Subcutaneous abdominal adipose tissue (tissue), 5 donors: ENCODE measurements at regions not wholly inside any gene's neighbourhood (a gene's known extent, or its start where the extent isn't known, plus 50 kb on each side); places are given as distances from the start of the nearest gene placed in this dataset.

Experiments
- H3K27ac ChIP-seq: one replicate; pipeline ENCODE4 v1.7.0; 2013; ENCODE audit warnings: low read depth, mild to moderate bottlenecking, inconsistent platforms, low read length, moderate library complexity
- H3K27me3 ChIP-seq, 5 donors: one replicate each; pipeline ENCODE4 v1.7.0; 2013; ENCODE audit warnings: low read length in 5 of 5, inconsistent platforms in 1 of 5; ENCODE audit not compliant: control insufficient read depth in 5 of 5, insufficient read depth in 4 of 5
- H3K36me3 ChIP-seq, 5 donors: one replicate each; pipeline ENCODE4 v1.7.0; 2013; ENCODE audit warnings: low read length in 5 of 5; ENCODE audit not compliant: control insufficient read depth in 5 of 5, insufficient read depth in 5 of 5
- H3K4me1 ChIP-seq, 5 donors: one replicate each; pipeline ENCODE4 v1.7.0; 2013; ENCODE audit warnings: low read length in 5 of 5, mild to moderate bottlenecking in 3 of 5, moderate library complexity in 1 of 5; ENCODE audit not compliant: control insufficient read depth in 5 of 5, insufficient read depth in 5 of 5
- H3K4me3 ChIP-seq, 5 donors: one replicate each; pipeline ENCODE4 v1.7.0; 2013; ENCODE audit warnings: low read length in 5 of 5, low read depth in 1 of 5
- H3K9ac ChIP-seq, 5 donors: one replicate each; pipeline ENCODE4 v1.7.0; 2013; ENCODE audit warnings: low read length in 5 of 5, mild to moderate bottlenecking in 4 of 5, moderate library complexity in 3 of 5
- H3K9me3 ChIP-seq, 5 donors: one replicate each; pipeline ENCODE4 v1.7.0; 2013; ENCODE audit warnings: low read length in 5 of 5; ENCODE audit not compliant: control insufficient read depth in 5 of 5
- donor health status: healthy.
- donor health status: healthy.
- donor health status: healthy.
- donor health status: healthy.
- donor health status: healthy.

DNA sequence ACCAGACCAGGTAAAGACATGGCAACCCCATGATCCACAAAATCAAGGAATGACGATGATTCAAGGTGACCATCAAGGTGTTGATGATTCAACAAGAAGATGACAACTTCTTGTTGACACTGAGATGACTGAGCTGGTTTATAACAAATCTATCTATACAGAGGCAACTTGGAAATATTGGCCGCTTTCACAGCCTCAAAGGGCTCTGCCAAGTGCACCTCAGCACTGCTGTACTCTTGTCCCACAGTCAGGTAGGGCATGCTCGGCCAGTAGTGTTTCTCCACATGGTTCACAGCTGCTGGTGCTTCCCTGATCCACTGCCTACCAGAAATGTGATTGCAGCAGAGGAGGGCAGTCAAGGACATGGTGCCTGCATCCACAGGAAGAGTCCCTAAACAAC lies 125.2 kb upstream of the SYT6 start:
- Histone ChIP-seq H3K27me3 (no peaks in the 10 kb centered on the region), H3K36me3 (no peaks in the 10 kb centered on the region), H3K27ac (no peak overlapping the region), H3K9me3 (no peaks in the 10 kb centered on the region), H3K9ac (no peak overlapping the region), H3K4me3 (no peak overlapping the region), H3K4me1 (peaks cover 0 to 3% (median 0%) of the 10 kb centered on the region in 5 donors)

DNA sequence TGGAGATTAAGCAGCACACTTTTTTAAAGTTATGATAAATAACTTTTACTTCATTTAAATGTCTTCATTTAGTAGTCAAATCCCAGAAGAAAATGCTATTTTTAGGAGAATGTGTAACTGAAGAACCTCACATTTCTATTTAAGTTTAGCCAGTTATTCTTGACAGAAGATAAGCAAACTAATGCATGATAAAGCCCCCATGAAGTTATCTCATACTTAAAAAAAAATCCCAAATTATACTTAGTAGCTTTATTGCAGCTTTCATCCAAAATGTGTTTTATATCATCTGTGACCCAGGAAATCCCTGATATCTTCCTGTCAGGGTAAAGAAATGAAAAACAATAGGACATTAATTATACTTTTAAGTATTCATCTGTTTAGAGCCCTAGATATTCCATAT lies 124.8 kb upstream of the SYT6 start:
- Histone ChIP-seq H3K27me3 (no peaks in the 10 kb centered on the region), H3K9ac (no peak overlapping the region), H3K4me1 (peaks cover 0 to 3% (median 0%) of the 10 kb centered on the region in 5 donors), H3K27ac (no peak overlapping the region), H3K36me3 (no peaks in the 10 kb centered on the region), H3K9me3 (no peaks in the 10 kb centered on the region), H3K4me3 (no peak overlapping the region)

DNA sequence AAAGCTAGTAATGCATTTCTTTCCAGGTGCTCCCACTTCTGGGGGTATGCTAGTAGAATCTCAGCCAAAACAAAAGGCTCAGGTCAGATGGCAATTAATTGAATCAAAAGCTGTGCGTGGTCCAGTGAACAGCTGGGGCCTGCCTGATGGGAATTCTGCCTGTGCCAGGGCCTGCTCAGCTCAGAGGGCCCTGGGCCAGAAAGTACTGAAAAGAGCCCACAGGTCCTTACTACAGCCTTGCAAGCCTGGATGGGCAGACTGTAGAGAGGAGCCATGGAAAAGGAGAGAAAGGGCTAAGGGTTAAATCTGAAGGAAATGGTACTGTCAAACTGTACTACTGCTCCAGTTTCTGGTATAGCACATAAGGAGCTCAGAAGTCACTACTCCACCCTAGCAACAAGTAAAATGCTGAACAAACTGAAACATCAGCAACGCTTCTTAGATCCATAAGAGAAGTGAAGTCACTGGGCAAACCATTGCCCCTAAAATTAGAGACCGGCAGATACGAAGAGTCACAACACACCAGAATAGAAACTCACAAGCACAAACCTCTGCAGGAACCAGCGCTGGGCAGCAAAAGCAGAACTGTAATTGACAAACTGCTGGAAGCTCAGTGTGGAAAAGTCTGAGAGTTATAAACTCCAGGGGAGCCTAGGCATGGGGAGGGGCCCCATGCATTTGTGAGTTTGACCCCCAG lies 121.1 kb upstream of the SYT6 start:
- Histone ChIP-seq H3K4me3 (no peak overlapping the region), H3K36me3 (no peaks in the 10 kb centered on the region), H3K27ac (no peak overlapping the region), H3K9ac (no peak overlapping the region), H3K9me3 (no peaks in the 10 kb centered on the region), H3K4me1 (peaks cover 0 to 3% (median 0%) of the 10 kb centered on the region in 5 donors), H3K27me3 (peaks cover 0 to 3% (median 0%) of the 10 kb centered on the region in 5 donors)

DNA sequence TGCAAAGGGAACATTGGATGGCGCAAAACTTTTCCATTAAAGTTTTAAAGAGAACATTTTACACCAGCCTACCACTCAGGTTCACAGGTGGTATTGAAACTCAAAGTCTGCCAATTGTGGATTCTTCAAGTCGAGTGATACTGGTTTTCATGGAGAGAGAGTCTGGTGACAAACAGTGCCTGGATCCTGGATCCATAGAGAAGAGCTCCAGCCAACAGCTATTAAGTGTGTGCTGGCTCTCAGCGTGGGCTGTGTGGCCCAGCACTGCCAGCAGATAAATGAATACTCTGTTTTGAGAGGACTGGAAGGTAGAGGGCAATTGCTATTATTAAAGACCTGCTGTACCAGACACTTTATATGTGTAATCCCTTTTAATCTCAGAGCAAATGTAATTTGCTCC lies 118.9 kb upstream of the SYT6 start:
- Histone ChIP-seq H3K36me3 (no peaks in the 10 kb centered on the region), H3K27me3 (peaks cover 0 to 3% (median 0%) of the 10 kb centered on the region in 5 donors), H3K9me3 (no peaks in the 10 kb centered on the region), H3K27ac (no peak overlapping the region), H3K9ac (no peak overlapping the region), H3K4me3 (no peak overlapping the region), H3K4me1 (peaks cover 0 to 3% (median 0%) of the 10 kb centered on the region in 5 donors)

DNA sequence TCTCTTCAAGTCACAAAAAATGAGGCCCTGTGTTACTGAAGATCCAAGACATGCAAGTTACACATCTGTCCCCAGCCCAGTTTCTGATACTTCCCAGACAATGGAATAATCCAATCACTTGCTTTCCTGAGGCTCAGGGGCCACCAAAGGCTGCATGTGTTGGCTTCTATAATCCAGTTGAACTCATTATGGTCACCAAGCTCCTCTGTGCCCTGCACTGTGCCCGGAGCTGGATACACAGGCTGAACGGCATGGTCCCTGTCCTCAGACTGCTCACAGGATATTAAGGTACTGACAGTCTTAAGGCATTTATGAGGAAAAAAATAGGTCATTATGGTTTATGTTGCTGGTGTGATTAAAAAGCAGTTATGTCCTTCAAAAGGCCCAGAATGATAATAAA lies 117.0 kb upstream of the SYT6 start:
- no peak overlapping the region for H3K27ac ChIP-seq
- H3K9me3 ChIP-seq: no peaks in the 10 kb centered on the region
- no peaks in the 10 kb centered on the region for H3K36me3 ChIP-seq
- no peak overlapping the region for H3K4me3 ChIP-seq
- peaks cover 0 to 3% (median 0%) of the 10 kb centered on the region in 5 donors for H3K4me1 ChIP-seq
- H3K9ac ChIP-seq: no peak overlapping the region
- H3K27me3 ChIP-seq: peaks cover 0 to 3% (median 0%) of the 10 kb centered on the region in 5 donors

DNA sequence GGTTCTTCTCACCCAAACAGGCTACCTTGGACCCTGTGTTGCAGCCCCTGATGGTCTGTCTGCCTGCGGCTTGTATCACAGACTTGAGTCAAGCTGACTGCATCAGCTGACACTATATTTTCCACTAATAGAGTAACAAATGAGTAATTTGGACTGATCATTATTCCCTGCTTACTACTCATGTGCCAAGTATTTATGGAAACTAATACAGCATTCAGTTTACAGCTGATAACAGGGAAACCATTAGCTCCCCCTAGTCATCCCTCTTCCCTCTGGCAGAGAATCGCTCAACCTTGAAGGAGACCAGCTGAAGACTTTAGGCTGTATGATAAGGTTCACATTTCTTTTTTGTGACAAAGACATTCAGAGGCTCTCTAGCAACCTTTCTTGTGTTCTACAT lies 116.6 kb upstream of the SYT6 start:
- no peaks in the 10 kb centered on the region for H3K36me3 ChIP-seq
- no peaks in the 10 kb centered on the region for H3K9me3 ChIP-seq
- H3K4me3 ChIP-seq: no peak overlapping the region
- H3K27me3 ChIP-seq: peaks cover 0 to 3% (median 0%) of the 10 kb centered on the region in 5 donors
- peaks cover 0 to under 1% (median 0%) of the 10 kb centered on the region in 5 donors for H3K4me1 ChIP-seq
- H3K9ac ChIP-seq: no peak overlapping the region
- H3K27ac ChIP-seq: no peak overlapping the region

DNA sequence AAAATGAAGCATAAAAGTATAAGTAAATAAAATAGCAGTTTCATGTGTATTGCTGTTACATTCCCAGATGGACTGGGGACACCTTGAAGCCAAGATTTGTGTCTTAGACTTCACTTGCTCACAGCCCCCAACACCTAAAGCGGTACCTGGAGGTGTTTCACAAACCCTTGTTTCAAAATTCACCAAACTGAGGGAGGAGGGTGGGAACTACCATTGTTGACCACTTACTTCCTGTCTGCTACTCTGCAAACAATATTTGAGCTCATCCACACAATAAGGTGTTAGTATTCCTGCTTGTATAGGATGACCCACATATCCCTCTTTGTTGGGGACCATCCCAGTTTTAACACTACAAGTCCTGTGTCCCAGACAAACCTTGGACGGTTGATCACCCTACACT lies 115.9 kb upstream of the SYT6 start:
- peaks cover 0 to 3% (median 0%) of the 10 kb centered on the region in 5 donors for H3K27me3 ChIP-seq
- no peaks in the 10 kb centered on the region for H3K9me3 ChIP-seq
- no peak overlapping the region for H3K27ac ChIP-seq
- H3K9ac ChIP-seq: no peak overlapping the region
- H3K4me3 ChIP-seq: no peak overlapping the region
- no peaks in the 10 kb centered on the region for H3K36me3 ChIP-seq
- no peaks in the 10 kb centered on the region for H3K4me1 ChIP-seq

DNA sequence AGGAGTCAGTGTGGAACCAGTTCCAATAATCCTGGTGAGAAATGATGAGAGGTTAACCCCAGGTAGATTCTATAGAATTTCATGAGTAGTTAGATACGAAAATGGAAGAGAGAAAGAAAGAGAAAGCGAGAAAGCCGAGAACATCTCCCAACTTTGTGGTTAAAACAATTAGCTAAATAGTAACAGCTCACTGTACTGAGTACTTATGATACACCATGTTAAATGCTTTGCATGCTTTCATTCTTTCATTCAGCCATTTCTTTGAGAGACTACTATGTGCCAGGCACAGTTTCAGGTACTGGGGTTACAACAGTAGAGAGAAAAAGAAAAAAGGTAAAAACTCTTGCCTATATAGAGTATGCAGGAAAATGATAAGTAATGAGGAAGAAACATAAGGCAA lies 109.7 kb upstream of the SYT6 start:
- H3K4me1 ChIP-seq: no peaks in the 10 kb centered on the region
- no peak overlapping the region for H3K9ac ChIP-seq
- no peak overlapping the region for H3K27ac ChIP-seq
- H3K27me3 ChIP-seq: peaks cover 0 to 16% (median 7%) of the 10 kb centered on the region in 5 donors
- H3K4me3 ChIP-seq: no peak overlapping the region
- no peaks in the 10 kb centered on the region for H3K9me3 ChIP-seq
- H3K36me3 ChIP-seq: no peaks in the 10 kb centered on the region

DNA sequence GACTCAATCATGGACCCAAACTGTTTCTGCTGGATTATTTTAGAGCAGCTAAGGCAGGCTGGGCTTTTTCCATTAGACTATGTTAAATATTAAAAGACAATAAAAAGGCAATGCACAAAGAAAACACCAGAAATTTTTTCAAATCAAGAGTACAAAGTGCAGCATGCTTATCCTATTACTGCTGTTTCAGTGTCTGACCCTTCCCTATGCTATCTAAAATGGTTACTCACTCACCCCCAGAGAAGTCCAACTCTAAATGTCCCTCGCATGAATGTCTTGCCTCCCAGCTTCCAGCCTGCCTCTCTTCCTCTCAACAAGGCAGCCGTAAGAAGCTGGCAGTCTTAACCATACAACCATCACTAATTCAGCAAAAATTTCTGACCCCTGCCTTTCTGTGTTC lies 108.7 kb upstream of the SYT6 start:
- no peak overlapping the region for H3K9ac ChIP-seq
- peaks cover 0 to 16% (median 7%) of the 10 kb centered on the region in 5 donors for H3K27me3 ChIP-seq
- H3K4me3 ChIP-seq: no peak overlapping the region
- no peaks in the 10 kb centered on the region for H3K4me1 ChIP-seq
- H3K27ac ChIP-seq: no peak overlapping the region
- H3K36me3 ChIP-seq: no peaks in the 10 kb centered on the region
- H3K9me3 ChIP-seq: no peaks in the 10 kb centered on the region

DNA sequence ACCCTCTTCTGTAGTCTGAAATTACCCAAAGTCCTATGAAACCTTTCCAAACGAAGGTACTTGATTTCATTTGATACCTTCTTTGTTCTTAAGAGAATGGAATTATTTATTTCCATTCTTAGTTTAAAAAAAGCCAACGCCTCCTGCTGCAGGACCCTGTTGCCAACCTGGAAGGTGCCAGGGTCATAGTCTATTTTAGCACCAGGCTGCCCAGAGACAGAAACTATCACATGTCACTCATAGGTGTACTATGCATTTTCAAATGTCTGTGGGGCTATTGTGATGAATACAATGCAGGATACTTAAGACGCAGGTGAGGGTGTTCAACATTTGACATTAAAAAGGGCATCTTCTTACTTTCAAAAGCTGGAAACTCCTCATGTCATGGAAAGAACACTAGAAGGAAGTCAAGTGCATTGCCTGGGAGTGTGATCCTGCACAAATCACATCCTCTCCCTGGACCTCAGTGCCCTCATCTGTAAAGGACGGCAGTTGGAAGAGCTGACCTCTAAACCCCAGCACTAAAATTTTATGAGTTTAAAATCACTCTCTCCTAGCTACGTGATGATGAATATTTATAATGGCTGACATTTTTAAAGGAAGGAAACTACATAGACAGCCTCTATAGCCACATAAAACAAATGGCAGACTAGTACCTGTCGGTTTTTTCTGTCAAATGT lies 107.3 kb upstream of the SYT6 start:
- Histone ChIP-seq H3K27me3 (peaks cover 0 to 16% (median 7%) of the 10 kb centered on the region in 5 donors), H3K4me1 (no peaks in the 10 kb centered on the region), H3K4me3 (no peak overlapping the region), H3K27ac (no peak overlapping the region), H3K9ac (no peak overlapping the region), H3K9me3 (peaks cover 0 to 2% (median 0%) of the 10 kb centered on the region in 5 donors), H3K36me3 (no peaks in the 10 kb centered on the region)
